Neural progenitor cell (in vitro differentiated cells): ENCODE measurements at regions not wholly inside any gene's neighbourhood (a gene's known extent, or its start where the extent isn't known, plus 50 kb on each side); places are given as distances from the start of the nearest gene placed in this dataset.

ENCODE experiments used
- DNase-seq: peaks from one replicate; pipeline ENCODE4 v3.0.0-alpha.2; 2016; ENCODE audit warnings: low spot score
- H2AFZ ChIP-seq: fragments of 200-600 bp; sonication (generic); replicated peaks from 2 replicates; pipeline ENCODE4 v1.6.1; 2016; ENCODE audit warnings: antibody characterized with exemption
- H3F3A ChIP-seq: fragments of 200-600 bp; sonication (generic); 2 replicates; pipeline ENCODE4 v1.6.1; 2016; ENCODE audit warnings: antibody characterized with exemption, low read depth
- H3K27ac ChIP-seq: fragments of 200-600 bp; sonication (generic); 2 replicates; pipeline ENCODE4 v1.5.1; 2016; ENCODE audit warnings: mild to moderate bottlenecking
- H3K27me3 ChIP-seq: fragments of 200-600 bp; sonication (generic); 2 replicates; pipeline ENCODE4 v1.6.1; 2016; ENCODE audit warnings: mild to moderate bottlenecking, moderate library complexity
- H3K36me3 ChIP-seq: fragments of 200-600 bp; sonication (generic); 2 replicates; pipeline ENCODE4 v1.5.1; 2016
- H3K4me1 ChIP-seq: fragments of 200-600 bp; sonication (generic); 2 replicates; pipeline ENCODE4 v1.6.1; 2016; ENCODE audit warnings: mixed run types
- H3K4me2 ChIP-seq: fragments of 200-600 bp; sonication (generic); 2 replicates; pipeline ENCODE4 v1.6.1; 2016
- H3K4me3 ChIP-seq: fragments of 200-600 bp; sonication (generic); 2 replicates; pipeline ENCODE4 v1.5.1; 2016
- H3K79me2 ChIP-seq: fragments of 200-600 bp; sonication (generic); 2 replicates; pipeline ENCODE4 v1.6.1; 2016; ENCODE audit warnings: low read depth
- H3K9ac ChIP-seq: fragments of 200-600 bp; sonication (generic); 2 replicates; pipeline ENCODE4 v1.6.1; 2016
- H3K9me3 ChIP-seq: fragments of 200-600 bp; sonication (generic); 2 replicates; pipeline ENCODE4 v1.5.1; 2016; ENCODE audit warnings: low read depth
- H4K20me1 ChIP-seq: fragments of 200-600 bp; sonication (generic); 2 replicates; pipeline ENCODE4 v1.6.1; 2016; ENCODE audit warnings: low read depth
- H3K27ac Mint-ChIP-seq: 3 replicates; pipeline ENCODE4 v1.8.0; 2021; ENCODE audit warnings: mixed read lengths
- H3K27me3 Mint-ChIP-seq: 2 replicates; pipeline ENCODE4 v1.8.0; 2022; ENCODE audit warnings: low read depth, mild to moderate bottlenecking, inconsistent platforms, moderate library complexity, mixed read lengths; ENCODE audit not compliant: insufficient read depth
- H3K36me3 Mint-ChIP-seq: 3 replicates; pipeline ENCODE4 v1.8.0; 2021; ENCODE audit warnings: mixed read lengths
- H3K4me1 Mint-ChIP-seq: 3 replicates; pipeline ENCODE4 v1.8.0; 2021; ENCODE audit warnings: mixed read lengths
- H3K4me3 Mint-ChIP-seq: 3 replicates; pipeline ENCODE4 v1.8.0; 2021; ENCODE audit warnings: mild to moderate bottlenecking, moderate library complexity, mixed read lengths
- H3K9me3 Mint-ChIP-seq: 3 replicates; pipeline ENCODE4 v1.8.0; 2020; ENCODE audit warnings: mixed read lengths
- CTCF ChIP-seq: fragments of 200-600 bp; sonication (generic); IDR thresholded peaks from 2 replicates; pipeline ENCODE4 v1.5.1; 2017; ENCODE audit warnings: antibody characterized with exemption, mild to moderate bottlenecking
- EZH2 ChIP-seq: fragments of 200-600 bp; sonication (generic); IDR thresholded peaks from 2 replicates; pipeline ENCODE4 v1.6.1; 2017; ENCODE audit warnings: antibody characterized with exemption, mild to moderate bottlenecking, moderate library complexity
- EZH2phosphoT487 ChIP-seq: fragments of 200-600 bp; sonication (generic); IDR thresholded peaks from 2 replicates; pipeline ENCODE4 v1.6.1; 2017; ENCODE audit warnings: antibody characterized with exemption

- no peak overlapping the region for H2AFZ ChIP-seq
- Mint-ChIP-seq H3K27me3 (peaks cover 2% of the 10 kb centered on the region), H3K9me3 (peaks cover 2% of the 10 kb centered on the region), H3K4me1 (no peaks in the 10 kb centered on the region), H3K27ac (no peak overlapping the region), H3K36me3 (no peaks in the 10 kb centered on the region), H3K4me3 (no peak overlapping the region)
- H3K79me2 ChIP-seq, result no peaks in the 10 kb centered on the region
- H3K36me3 ChIP-seq, result no peaks in the 10 kb centered on the region
- no peaks in the 10 kb centered on the region for H3K27me3 ChIP-seq
- no peaks in the 10 kb centered on the region for H3F3A ChIP-seq
- H3K9me3 ChIP-seq, result no peaks in the 10 kb centered on the region
- DNase-seq, result no peak
- H3K27ac ChIP-seq, result no peak overlapping the region
- H3K4me1 ChIP-seq, result no peaks in the 10 kb centered on the region
- no peak overlapping the region for H3K4me2 ChIP-seq
- H3K9ac ChIP-seq, result no peak overlapping the region
- no peaks in the 10 kb centered on the region for H4K20me1 ChIP-seq
- no peak overlapping the region for H3K4me3 ChIP-seq
- TF ChIP-seq EZH2 (no peak), EZH2phosphoT487 (no peak), CTCF (no peak)
These were observed 212.1 kb upstream of the GALNTL6 start for GRCh38 chr4:171601091-171601490.

- Mint-ChIP-seq H3K4me1 (no peaks in the 10 kb centered on the region), H3K27ac (no peak overlapping the region), H3K27me3 (peaks cover 2% of the 10 kb centered on the region), H3K36me3 (no peaks in the 10 kb centered on the region), H3K9me3 (peaks cover 2% of the 10 kb centered on the region), H3K4me3 (no peak overlapping the region)
- Histone ChIP-seq H3K4me3 (no peak overlapping the region), H3K9ac (no peak overlapping the region), H2AFZ (no peak overlapping the region), H4K20me1 (no peaks in the 10 kb centered on the region), H3K27me3 (no peaks in the 10 kb centered on the region), H3K36me3 (no peaks in the 10 kb centered on the region), H3K27ac (no peak overlapping the region), H3K79me2 (no peaks in the 10 kb centered on the region), H3K4me2 (no peak overlapping the region), H3K9me3 (no peaks in the 10 kb centered on the region), H3F3A (no peaks in the 10 kb centered on the region), H3K4me1 (no peaks in the 10 kb centered on the region)
- no peak for TF ChIP-seq CTCF
- TF ChIP-seq EZH2phosphoT487, result no peak
- TF ChIP-seq EZH2, result no peak
- DNase-seq, result no peak
These were observed 213.6 kb upstream of the GALNTL6 start for GRCh38 chr4:171599628-171600027.

GRCh38 chr4:171594293-171594692 is 218.9 kb upstream of the GALNTL6 start:
- Mint-ChIP-seq H3K4me1 (no peaks in the 10 kb centered on the region), H3K27ac (no peak overlapping the region), H3K27me3 (no peaks in the 10 kb centered on the region), H3K4me3 (no peak overlapping the region), H3K9me3 (peaks cover 2% of the 10 kb centered on the region), H3K36me3 (no peaks in the 10 kb centered on the region)
- Histone ChIP-seq H3F3A (no peaks in the 10 kb centered on the region), H3K4me2 (no peak overlapping the region), H3K79me2 (no peaks in the 10 kb centered on the region), H4K20me1 (no peaks in the 10 kb centered on the region), H3K27me3 (no peaks in the 10 kb centered on the region), H3K4me3 (no peak overlapping the region), H3K9me3 (no peaks in the 10 kb centered on the region), H3K27ac (no peak overlapping the region), H3K9ac (no peak overlapping the region), H3K4me1 (no peaks in the 10 kb centered on the region), H3K36me3 (no peaks in the 10 kb centered on the region), H2AFZ (no peak overlapping the region)
- TF ChIP-seq EZH2, result no peak
- peak; percentile 19 for TF ChIP-seq CTCF
- no peak for TF ChIP-seq EZH2phosphoT487
- no peak for DNase-seq

- Histone ChIP-seq H2AFZ (no peak overlapping the region), H3K4me3 (no peak overlapping the region), H3K4me2 (no peak overlapping the region), H3F3A (no peaks in the 10 kb centered on the region), H3K36me3 (no peaks in the 10 kb centered on the region), H3K27me3 (no peaks in the 10 kb centered on the region), H3K27ac (no peak overlapping the region), H3K4me1 (no peaks in the 10 kb centered on the region), H4K20me1 (no peaks in the 10 kb centered on the region), H3K9me3 (no peaks in the 10 kb centered on the region), H3K9ac (no peak overlapping the region), H3K79me2 (no peaks in the 10 kb centered on the region)
- Mint-ChIP-seq H3K27ac (no peak overlapping the region), H3K36me3 (no peaks in the 10 kb centered on the region), H3K27me3 (no peaks in the 10 kb centered on the region), H3K4me3 (no peak overlapping the region), H3K9me3 (no peaks in the 10 kb centered on the region), H3K4me1 (peaks cover 6% of the 10 kb centered on the region)
- no peak for DNase-seq
- TF ChIP-seq EZH2, result no peak
- no peak for TF ChIP-seq CTCF
- no peak for TF ChIP-seq EZH2phosphoT487
These were observed 222.5 kb upstream of the GALNTL6 start for GRCh38 chr4:171590716-171591115.
